Ammon's horn (tissue), 1 donor: ENCODE measurements at regions not wholly inside any gene's neighbourhood (a gene's known extent, or its start where the extent isn't known, plus 50 kb on each side); places are given as distances from the start of the nearest gene placed in this dataset.
"Not testable (repeated sequence)": the region's sequence is repeated elsewhere in the genome, so short reads cannot be mapped to it uniquely, and the experiment has no call there.

Experiments used
- DNase-seq: peaks from one replicate; pipeline ENCODE4 v3.0.0-alpha.2; 2016; ENCODE audit warnings: low spot score

DNA sequence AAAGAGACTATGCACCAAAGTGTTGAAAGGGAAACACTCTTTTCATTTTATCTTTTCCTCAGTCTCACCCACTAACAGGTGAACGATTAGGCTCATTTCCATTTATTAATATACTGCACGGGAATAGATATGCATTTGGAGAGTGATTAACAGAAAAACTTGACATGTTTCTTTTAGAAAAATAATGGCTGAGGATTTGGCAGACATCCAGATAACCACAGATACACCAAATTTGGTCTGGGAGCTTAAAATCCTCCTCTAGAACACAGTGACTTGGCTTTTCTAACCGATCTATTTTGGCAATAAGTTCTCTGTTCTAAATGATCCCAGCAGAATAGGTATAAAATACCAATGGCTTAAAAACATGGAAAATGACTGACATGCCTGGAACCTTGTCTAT lies 459.3 kb upstream of the SGO1 start:
- no peak for DNase-seq

DNA sequence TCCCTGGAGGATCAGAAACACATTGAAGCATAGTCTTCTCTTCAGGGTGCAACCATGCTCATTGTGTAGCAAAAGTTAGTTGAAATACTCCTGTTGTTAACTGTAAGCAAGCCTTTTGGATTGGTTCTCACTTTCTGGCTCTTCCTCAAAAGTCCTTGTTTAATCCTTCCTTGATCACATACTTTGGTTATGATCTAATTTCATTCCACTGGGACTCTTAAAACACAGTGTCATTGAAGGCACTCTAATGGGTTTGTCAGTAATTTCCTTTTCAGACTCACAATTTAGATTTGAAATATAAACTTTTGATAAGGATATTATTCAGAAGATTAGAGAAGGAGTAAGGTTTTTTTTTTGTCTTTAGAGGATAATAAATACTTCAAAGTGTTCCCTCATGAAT lies 451.7 kb upstream of the SGO1 start:
- no peak for DNase-seq

DNA sequence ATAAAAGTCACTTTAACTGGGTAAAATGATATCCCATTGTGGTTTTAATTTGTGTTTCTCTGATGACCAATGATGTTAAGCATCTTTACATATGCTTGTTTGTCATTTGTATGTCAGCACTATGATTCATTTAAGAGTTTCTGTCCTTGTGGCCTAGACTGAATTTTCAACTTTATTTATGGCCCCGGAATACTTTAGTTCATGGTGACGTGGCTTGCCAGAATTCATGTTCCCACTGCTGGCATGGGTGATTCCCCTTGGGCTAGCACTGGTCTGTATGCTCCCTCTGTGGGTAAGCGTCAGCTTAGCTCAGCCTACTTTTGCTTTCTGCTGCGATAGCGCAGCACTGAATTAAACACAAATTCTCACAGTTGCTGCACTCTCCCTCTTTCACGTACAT lies 436.3 kb upstream of the SGO1 start:
- no peak for DNase-seq

DNA sequence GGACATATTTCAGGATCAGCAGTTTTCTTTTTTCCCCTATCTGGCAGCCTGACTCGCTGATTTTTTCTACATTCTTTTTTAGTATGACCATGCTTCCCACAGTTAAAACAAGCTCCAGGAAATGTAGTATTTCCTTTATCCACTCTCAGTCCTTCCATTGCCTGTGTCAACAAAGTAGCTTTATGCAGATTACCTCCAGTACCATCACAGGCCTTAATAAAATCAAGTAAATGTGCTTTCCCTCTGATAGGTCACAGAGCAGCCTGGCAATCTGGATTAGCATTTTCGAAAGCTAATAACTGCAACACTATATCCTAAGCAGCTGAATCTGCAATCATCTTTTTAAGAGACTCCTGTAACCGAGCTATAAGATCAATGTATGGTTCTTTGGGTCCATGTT lies 432.6 kb upstream of the SGO1 start:
- DNase-seq = not testable (repeated sequence)

DNA sequence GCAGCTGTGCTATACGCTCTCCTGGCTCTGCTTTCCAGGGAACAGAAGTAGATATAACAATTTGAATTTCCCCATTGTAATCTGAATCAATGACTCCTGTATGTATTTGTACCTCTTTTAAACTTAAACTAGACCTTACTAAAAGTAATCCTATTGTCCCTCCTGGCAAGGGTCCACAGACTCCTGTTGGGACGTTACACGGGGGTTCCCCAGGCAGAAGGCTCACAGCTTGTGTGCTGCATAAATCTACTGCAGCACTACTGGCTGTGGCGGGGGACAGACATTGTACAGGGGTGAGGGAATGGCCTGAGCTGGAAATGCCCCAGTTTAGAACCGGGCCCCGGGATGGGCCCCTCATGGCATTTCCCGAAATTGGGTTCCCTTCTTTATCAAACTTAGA lies 432.2 kb upstream of the SGO1 start:
- not testable (repeated sequence) for DNase-seq

DNA sequence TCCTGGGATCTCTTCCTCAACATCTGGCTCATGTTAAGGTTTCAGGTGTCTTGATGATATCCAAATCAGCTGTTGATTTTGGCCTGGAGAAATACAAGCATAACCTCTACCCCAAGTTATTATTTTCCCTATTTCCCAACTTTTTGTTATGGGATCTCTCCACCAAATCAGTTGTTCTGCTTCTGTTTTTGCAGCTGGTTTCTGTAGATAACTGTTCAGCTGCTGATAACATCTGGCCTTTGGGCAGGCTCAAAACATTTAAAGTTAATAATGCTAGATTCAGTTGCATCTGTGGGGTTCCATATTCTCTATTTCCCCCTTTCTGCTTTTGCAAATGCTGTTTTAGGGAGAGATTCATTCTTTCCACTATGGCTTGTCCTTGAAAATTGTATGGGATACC lies 430.0 kb upstream of the SGO1 start:
- not testable (repeated sequence) for DNase-seq

DNA sequence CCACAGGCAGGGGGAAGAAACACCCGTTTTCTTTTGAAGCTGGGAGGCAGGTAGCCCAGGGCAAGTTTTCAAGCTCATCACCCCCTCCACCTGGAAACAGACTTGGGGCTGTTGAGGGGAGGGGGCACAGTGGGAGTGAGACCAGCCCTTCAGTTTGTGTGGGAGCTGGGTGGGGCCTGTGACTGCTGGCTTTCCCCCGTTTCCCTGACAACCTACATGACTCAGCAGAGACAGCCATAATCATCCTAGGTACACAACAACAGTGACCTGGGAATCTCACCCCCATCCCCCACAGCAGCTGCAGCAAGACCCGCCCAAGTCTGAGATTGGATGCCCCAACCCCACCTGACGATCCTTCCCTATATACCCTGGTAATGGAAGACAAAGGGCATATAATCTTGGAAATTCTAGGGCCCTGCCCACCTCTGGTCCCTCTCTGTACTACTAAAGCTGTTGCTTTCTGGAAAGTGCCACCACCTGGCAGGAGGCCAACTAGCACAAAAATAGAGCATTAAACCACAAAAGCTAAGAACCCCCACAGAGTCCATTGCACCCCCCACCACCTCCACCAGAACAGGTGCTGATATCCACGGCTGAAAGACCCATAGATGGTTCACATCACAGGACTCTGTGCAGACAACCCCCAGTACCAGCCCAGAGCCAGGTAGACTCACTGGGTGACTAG lies 422.2 kb upstream of the SGO1 start:
- DNase-seq = no peak

DNA sequence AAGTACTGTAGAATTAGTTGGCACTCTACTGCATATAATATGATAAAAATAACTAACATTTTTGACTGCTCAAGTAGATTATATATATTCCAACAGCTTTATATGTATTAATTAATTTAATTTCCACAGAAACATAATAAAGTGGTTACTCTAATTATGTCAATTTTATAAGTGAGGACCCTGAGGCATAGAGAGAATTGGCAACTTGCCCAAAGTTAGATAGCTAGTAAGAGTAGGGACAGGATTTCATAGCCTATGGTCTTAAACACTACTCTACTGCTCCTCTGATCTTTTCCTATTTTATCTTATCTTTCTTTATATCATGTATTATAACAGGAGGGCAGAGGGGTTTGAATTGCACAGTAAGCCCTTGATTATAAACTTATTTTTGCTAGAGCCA lies 418.7 kb upstream of the SGO1 start:
- DNase-seq = no peak

DNA sequence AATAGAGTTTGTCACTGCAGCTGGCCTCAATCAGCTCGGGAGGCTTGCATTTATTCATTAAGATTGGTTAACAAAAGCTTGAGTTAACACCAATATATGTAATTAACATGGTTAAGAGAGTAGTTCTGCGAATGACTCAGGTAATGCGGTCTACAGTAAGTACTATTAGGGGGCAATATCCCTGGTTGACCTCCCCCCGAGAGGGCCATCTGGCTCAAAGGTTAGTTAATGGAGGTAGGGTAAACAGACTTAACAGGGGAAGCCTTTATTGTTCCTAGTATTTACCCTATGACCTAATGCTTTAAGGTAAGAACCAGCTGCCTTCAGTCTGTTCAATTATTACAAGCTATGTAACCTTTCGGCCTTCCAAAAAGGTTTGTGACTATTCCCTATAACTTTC lies 403.3 kb upstream of the SGO1 start:
- no peak for DNase-seq

DNA sequence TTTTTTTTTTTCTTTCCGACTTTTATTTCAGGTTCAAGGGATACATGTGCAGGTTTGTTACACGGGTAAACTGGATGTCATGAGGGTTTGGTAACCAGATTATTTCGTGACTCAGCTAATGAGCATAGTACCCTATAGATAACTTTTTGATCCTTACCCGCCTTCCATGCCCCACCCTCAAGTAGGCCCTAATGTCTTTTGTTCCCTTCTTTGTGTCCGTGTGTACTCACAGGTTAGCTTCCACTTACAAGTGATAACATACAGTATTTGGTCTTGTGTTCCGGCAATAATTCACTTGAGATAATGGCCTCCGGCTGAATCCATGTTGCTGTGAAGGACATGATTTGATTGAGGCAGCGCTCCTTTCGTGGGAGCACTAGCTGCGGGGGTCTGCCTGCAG lies 402.8 kb upstream of the SGO1 start:
- no peak for DNase-seq

DNA sequence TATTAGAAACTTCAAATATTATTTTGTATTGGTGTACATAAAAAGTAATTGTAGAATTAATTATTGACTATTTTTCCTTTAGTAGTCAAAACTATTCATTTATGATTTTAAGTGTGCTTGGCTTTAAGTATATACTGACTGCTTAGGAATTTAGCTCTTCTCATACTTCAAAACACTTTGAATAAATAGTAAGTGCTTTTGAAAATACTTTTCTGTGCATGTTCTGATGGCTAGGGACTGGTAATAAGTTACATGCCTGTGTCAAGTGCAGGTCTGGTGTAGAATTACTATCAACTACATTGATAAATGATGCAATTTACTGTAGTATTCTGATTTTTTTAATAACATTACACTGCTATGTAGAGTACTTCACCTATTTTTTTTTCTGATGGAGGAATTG lies 397.6 kb upstream of the SGO1 start:
- DNase-seq = no peak

DNA sequence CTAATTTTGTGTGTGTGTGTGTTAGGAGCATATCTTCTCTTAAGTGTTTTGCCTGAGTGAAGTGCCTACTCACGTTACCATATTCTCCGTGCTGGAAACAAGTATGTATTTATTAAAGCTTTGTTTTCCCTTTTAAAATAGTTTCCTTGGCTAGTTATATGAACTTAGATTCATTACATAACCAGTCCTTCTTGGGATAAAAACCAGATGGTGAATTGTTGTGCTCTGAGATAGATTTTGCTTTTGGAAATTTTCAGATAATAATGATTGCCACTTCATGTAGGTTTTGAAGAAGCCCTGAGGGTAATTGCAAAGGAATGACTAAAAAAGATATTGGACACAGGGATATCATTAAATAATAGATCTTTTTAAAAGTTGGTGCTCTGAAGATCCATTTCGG lies 390.2 kb upstream of the SGO1 start:
- DNase-seq = no peak

DNA sequence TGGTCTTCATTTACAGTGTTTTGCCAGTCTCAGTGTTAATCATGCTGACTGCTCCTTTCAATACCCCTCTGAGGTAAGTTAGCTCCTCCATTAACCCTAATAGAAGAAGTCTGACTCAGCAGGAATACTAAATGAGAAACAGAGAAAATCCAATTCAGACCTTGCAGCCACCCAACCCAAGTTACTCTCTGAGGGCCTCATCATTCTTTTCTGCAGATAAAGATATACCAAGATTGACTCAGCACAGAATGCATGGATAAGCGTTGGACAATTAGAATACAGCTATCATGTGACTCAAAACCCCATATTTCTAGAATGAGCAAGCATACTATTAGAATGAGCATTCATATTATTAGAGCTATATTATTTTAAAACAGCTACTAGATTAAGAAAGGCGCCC lies 389.1 kb upstream of the SGO1 start:
- no peak for DNase-seq

DNA sequence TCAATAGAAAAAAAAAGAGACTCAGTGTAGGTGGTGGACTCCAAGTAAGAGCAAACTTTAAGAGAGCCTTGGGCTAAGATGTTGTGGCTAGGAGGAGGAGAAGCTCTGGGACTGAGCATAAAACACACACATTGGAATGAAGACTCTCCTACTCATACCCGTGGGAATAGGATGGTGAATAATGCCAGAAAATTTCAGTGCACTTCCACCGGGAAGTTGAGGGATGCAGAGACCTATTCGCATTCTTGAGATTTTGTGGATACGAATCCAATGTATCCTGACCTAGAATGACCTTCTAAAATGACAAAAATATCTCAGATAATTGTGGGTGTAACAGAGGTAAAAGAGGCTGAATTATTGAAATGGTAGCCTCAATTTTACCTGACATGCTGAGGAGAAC lies 388.7 kb upstream of the SGO1 start:
- no peak for DNase-seq

DNA sequence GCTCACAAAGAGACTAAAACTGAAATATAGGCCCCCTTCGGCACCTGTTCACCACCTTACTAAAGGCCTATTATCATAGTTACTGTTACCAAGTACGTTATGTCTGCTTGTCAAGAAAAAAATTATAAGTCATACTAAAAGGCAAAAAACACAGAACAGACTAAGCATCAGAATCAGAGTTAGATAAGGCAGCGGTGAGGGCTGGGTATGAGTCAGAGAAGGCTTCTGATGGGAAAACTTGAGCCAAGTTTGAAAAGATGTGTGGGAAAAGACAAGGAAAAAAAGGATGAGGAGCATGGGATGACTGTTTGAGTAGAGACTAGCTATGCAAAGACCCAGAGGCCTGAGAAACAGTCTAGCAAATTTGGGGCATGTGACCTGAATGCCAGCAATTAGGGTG lies 387.2 kb upstream of the SGO1 start:
- no peak for DNase-seq

DNA sequence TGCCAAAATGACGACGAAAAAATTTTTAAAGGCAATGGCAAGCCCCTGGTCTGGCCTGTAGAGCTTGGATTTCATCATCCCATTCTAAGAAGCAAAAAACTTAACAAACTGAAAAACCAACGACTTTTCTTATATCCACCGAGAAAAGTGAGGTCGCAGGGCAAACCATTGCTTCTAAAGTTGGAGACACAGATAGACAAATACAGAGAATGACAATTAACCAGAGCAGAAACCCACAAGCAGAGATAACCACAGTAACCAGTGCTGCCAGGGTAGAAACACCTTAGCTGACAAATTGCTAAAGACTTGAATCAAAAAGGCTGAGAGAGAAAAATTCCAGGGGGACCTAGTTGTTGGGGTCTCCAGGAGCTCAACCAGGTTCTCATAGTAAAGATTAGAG lies 386.5 kb upstream of the SGO1 start:
- no peak for DNase-seq

DNA sequence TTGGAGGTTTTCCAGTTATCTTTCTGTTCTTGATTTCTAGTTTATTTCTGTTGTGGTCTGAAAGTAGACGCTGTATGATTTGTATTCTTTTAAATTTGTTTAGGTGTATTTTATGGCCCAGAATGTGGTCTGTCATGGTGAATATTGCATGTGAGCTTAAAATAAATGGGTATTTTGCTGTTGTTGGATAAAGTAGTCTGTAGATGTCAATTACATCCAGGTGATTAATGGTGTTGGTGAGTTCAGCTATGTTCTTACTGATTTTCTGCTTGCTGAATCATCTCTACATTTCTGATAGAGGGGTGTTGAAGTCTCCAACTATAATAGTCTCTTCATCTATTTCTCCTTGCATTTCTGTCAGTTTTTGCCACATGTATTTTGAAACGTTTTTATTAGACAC lies 383.3 kb upstream of the SGO1 start:
- no peak for DNase-seq

DNA sequence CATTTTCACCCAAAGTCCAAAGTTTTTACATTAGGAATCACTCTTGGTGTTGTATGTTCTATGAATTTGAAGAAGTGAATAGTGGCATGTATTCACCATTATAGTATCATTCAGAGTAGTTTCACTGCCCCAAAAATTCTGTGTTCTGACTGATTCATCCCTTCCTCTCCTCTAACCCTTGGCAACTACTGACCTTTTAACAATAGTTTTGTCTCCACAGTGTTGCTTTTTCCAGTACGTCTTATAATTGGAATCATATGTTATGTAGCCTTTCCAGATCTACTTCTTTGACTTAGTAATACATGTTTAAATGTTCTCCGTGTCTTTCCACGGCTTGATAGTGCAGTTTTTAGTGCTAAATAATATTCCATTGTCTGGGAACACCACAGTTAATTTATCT lies 379.0 kb upstream of the SGO1 start:
- DNase-seq = no peak

DNA sequence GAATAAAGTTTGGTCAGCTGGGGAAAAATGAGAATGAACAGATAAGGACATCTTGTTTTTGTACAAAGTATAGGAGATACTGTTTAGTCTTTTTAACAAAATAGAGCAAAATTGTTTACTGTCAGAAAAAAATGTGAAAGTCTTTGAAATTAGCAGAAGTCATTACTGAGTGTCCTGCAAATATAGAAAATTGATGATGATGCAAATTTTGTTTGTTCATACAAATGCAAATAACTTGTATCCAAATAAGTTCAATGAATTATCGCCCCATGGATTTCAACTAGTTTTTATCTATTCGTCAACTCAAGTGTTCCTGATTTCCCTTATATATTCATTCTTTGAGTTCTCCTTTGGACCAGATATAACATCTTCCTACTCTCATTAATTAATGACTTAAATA lies 378.0 kb upstream of the SGO1 start:
- DNase-seq = no peak

DNA sequence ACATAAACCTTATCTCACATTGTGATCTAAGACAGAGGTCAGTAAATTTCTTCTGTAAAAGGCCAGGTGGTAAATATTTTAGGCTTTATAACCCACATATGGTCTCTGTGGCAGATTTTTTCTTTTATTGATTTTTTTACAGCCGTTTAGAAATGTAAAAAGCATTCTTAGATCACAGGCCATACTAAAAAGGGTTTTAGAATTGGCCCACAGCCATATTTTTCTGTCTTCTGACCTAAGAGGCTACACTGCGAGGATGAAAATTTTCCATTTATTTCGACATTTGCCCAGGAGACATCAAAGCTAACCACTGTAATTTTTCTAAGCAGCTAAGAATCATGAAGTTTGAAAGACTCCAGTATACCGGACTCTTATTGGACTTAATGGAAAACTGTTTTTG lies 377.2 kb upstream of the SGO1 start:
- DNase-seq = no peak

DNA sequence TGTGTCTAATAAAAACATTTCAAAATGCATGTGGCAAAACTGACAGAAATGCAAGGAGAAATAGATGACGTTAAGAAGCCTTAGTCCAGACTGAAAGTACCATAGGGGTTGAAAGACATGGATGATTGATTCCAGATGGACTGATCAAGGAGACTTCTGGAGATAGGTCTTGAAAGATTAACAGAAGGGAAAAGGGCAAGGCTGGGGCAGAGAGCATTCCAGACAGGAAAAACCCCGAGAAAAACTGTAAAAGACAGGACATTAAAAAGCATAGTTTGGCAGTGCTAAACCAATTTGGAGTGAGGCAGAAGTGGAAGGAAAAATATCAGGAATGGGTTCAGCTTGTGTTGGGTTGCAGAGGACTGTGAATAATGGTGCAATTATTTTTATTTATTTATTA lies 375.2 kb upstream of the SGO1 start:
- DNase-seq = no peak

DNA sequence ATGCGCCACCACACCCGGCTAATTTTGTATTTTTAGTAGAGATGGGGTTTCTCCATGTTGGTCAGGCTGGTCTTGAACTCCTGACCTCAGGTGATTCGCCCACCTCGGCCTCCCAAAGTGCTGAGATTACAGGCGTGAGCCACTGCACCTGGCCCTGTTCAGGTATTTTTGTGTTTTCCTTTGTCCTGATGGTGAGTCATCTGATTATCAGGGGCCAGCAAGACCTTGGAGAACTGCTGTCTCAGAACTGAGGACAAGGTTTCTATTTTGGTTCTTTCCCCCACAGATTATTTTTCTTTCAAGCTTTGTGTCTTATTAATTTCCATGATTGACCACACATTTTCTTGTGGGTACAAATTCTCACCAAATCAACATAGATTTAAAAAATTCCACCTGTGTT lies 374.4 kb upstream of the SGO1 start:
- not testable (repeated sequence) for DNase-seq

DNA sequence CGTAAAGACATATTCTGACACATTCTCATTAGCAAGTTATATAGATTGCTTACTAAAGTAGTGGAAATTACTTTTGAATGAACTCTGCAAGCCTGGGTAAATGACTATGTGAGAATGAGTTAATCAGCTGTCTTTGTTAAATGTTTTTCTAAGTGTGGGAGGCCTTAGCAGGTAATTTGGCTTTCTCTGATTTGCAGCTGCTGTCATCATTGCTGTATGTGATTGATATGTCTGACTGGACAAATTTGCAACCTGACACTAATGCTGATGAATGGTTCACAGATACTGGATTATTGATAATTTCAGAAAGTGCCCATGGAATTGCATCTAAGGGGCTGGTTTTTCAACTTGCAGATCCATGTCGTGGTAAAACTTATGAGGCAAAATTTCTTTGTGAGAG lies 372.2 kb upstream of the SGO1 start:
- DNase-seq = no peak

DNA sequence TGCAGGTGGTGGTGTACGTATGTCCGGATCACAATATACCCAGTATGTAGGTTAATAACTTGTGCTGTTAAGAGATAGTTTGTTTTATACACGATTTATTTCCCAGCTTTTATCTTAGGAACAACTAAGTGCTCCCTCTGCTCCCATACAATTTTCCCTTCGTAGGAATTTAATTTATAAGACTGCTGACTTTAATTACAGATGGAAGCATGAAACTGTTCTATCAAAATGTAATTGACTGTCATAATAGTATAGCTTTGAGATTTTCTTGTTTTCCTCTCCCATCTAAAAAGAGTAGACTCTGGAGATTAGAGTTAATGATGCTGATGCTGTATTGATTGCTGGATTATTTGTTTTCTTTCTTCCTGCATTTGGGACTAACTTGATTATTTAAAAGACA lies 370.7 kb upstream of the SGO1 start:
- DNase-seq = no peak
